BE2C (cell line): ENCODE measurements at regions not wholly inside any gene's neighbourhood (a gene's known extent, or its start where the extent isn't known, plus 50 kb on each side); places are given as distances from the start of the nearest gene placed in this dataset.

Source experiments
- DNase-seq: peaks from one replicate; pipeline ENCODE4 v3.0.0-alpha.2; 2020
- H3K27me3 ChIP-seq: fragments of 250-450 bp; sonication (Bioruptor Pico); 2 replicates; pipeline ENCODE4 v1.5.1; 2020; ENCODE audit warnings: mild to moderate bottlenecking
- H3K36me3 ChIP-seq: fragments of 250-450 bp; sonication (Bioruptor Pico); 2 replicates; pipeline ENCODE4 v1.5.1; 2020; ENCODE audit warnings: mild to moderate bottlenecking
- H3K4me1 ChIP-seq: fragments of 250-450 bp; sonication (Bioruptor Pico); 2 replicates; pipeline ENCODE4 v1.5.1; 2020
- H3K4me3 ChIP-seq: 2 replicates; pipeline ENCODE4 v1.5.1; 2011; ENCODE audit warnings: low read depth, low read length
- H3K9me3 ChIP-seq: fragments of 250-450 bp; sonication (Bioruptor Pico); 2 replicates; pipeline ENCODE4 v1.5.1; 2020
- CTCF ChIP-seq: IDR thresholded peaks from 2 replicates; pipeline ENCODE4 v1.5.1; 2012; ENCODE audit warnings: mild to moderate bottlenecking, low read depth, low read length

- DNase-seq = no peak
- no peaks in the 10 kb centered on the region for H3K4me1 ChIP-seq
- no peaks in the 10 kb centered on the region for H3K36me3 ChIP-seq
- no peak for TF ChIP-seq CTCF
- H3K9me3 ChIP-seq = no peaks in the 10 kb centered on the region
- H3K27me3 ChIP-seq = no peaks in the 10 kb centered on the region
- no peak overlapping the region for H3K4me3 ChIP-seq
These were observed 99.7 kb downstream of the LSM3 start for GRCh38 chr3:14278265-14278798.

- no peak for DNase-seq
- TF ChIP-seq CTCF = no peak
- Histone ChIP-seq H3K9me3 (no peaks in the 10 kb centered on the region), H3K4me3 (no peak overlapping the region), H3K27me3 (no peaks in the 10 kb centered on the region), H3K36me3 (no peaks in the 10 kb centered on the region), H3K4me1 (no peaks in the 10 kb centered on the region)
These were observed 100.4 kb downstream of the LSM3 start for GRCh38 chr3:14278799-14279625.

GRCh38 chr3:14279626-14280061 lies 101.0 kb downstream of the LSM3 start:
- no peaks in the 10 kb centered on the region for H3K36me3 ChIP-seq
- H3K4me1 ChIP-seq = no peaks in the 10 kb centered on the region
- H3K9me3 ChIP-seq = no peaks in the 10 kb centered on the region
- no peaks in the 10 kb centered on the region for H3K27me3 ChIP-seq
- DNase-seq = no peak
- no peak for TF ChIP-seq CTCF
- no peak overlapping the region for H3K4me3 ChIP-seq

- no peaks in the 10 kb centered on the region for H3K4me1 ChIP-seq
- no peaks in the 10 kb centered on the region for H3K36me3 ChIP-seq
- no peak for TF ChIP-seq CTCF
- no peak overlapping the region for H3K4me3 ChIP-seq
- no peaks in the 10 kb centered on the region for H3K9me3 ChIP-seq
- H3K27me3 ChIP-seq = no peaks in the 10 kb centered on the region
- DNase-seq = no peak
These were observed 101.7 kb downstream of the LSM3 start for GRCh38 chr3:14280326-14280725.

GRCh38 chr3:14281053-14281452 lies 102.4 kb downstream of the LSM3 start:
- DNase-seq = no peak
- H3K36me3 ChIP-seq = no peaks in the 10 kb centered on the region
- no peaks in the 10 kb centered on the region for H3K4me1 ChIP-seq
- H3K27me3 ChIP-seq = no peaks in the 10 kb centered on the region
- no peak overlapping the region for H3K4me3 ChIP-seq
- no peak for TF ChIP-seq CTCF
- no peaks in the 10 kb centered on the region for H3K9me3 ChIP-seq
